ENCODE measurements at regions not wholly inside any gene's neighbourhood (a gene's known extent, or its start where the extent isn't known, plus 50 kb on each side); places are given as distances from the start of the nearest gene placed in this dataset.

GRCh38 chrX:65866146-65866545 is 173.7 kb downstream of the VSIG4 start:
- POLR2A ChIA-PET: no interaction called here
- DNase-seq (ENCODE audit: low read depth, low spot score) (no peak), ATAC-seq (no peak)
- BruUV-seq (replicated peaks): no TSS peak
- in situ Hi-C loops (cut with HindIII; ENCODE audit: low pct_unique_long_range_greater_than_20kb, low sequenced_read_pairs) (no loop called here), intact Hi-C loops (cut with micrococcal nuclease; ENCODE audit: unreplicated experiment) (no loop called here)
- TF ChIP-seq SIN3A (IDR thresholded peaks at IDR 0.05; ENCODE audit: borderline replicate concordance, insufficient read depth, low read depth, low read length) (no peak), REST (IDR thresholded peaks at IDR 0.05; ENCODE audit: insufficient read depth in 1 of 2, low read depth in 2 of 2, low read length in 1 of 2) (no peak), CTCF (IDR thresholded peaks at IDR 0.05) (no peak), POLR2AphosphoS5 (IDR thresholded peaks at IDR 0.05; ENCODE audit: low read depth, low read length) (no peak), TCF7L2 (IDR thresholded peaks at IDR 0.05; ENCODE audit: low read depth, low read length) (no peak)
- Histone ChIP-seq H3K4me3 (ENCODE audit: low read depth in 2 of 2, low read length in 2 of 2) (no peak overlapping the region), H3K9me3 (ENCODE audit: control insufficient read depth, insufficient read depth, low read depth, low read length) (no peaks in the 10 kb centered on the region), H3K36me3 (ENCODE audit: control insufficient read depth, insufficient read depth, low read length) (no peaks in the 10 kb centered on the region), H3K4me1 (ENCODE audit: control insufficient read depth, insufficient read depth, low read length) (no peaks in the 10 kb centered on the region), H3K27me3 (ENCODE audit: control insufficient read depth, insufficient read depth, low read length) (no peaks in the 10 kb centered on the region), H3K27ac (ENCODE audit: low read length) (no peak overlapping the region)
- CTCF ChIA-PET: no interaction called here

- in situ Hi-C loops (cut with HindIII; ENCODE audit: low pct_unique_long_range_greater_than_20kb, low sequenced_read_pairs): no loop called here
- intact Hi-C loops (cut with micrococcal nuclease; ENCODE audit: unreplicated experiment): no loop called here
- no peaks in the 10 kb centered on the region for H3K36me3 ChIP-seq (ENCODE audit: control insufficient read depth, insufficient read depth, low read length)
- H3K27me3 ChIP-seq (ENCODE audit: control insufficient read depth, insufficient read depth, low read length): no peaks in the 10 kb centered on the region
- POLR2A ChIA-PET: no interaction called here
- H3K9me3 ChIP-seq (ENCODE audit: control insufficient read depth, insufficient read depth, low read depth, low read length): no peaks in the 10 kb centered on the region
- H3K4me3 ChIP-seq (ENCODE audit: low read depth in 2 of 2, low read length in 2 of 2): no peak overlapping the region
- DNase-seq (ENCODE audit: low read depth, low spot score) (no peak), ATAC-seq (no peak)
- no TSS peak for BruUV-seq (replicated peaks)
- H3K4me1 ChIP-seq (ENCODE audit: control insufficient read depth, insufficient read depth, low read length): no peaks in the 10 kb centered on the region
- CTCF ChIA-PET: no interaction called here
- TF ChIP-seq TCF7L2 (IDR thresholded peaks at IDR 0.05; ENCODE audit: low read depth, low read length) (no peak), POLR2AphosphoS5 (IDR thresholded peaks at IDR 0.05; ENCODE audit: low read depth, low read length) (no peak), REST (IDR thresholded peaks at IDR 0.05; ENCODE audit: insufficient read depth in 1 of 2, low read depth in 2 of 2, low read length in 1 of 2) (no peak), CTCF (IDR thresholded peaks at IDR 0.05) (no peak), SIN3A (IDR thresholded peaks at IDR 0.05; ENCODE audit: borderline replicate concordance, insufficient read depth, low read depth, low read length) (no peak)
- H3K27ac ChIP-seq (ENCODE audit: low read length): no peak overlapping the region
Observed at GRCh38 chrX:65862638-65863037, 177.2 kb downstream of the VSIG4 start.
